ENCODE measurements at regions not wholly inside any gene's neighbourhood (a gene's known extent, or its start where the extent isn't known, plus 50 kb on each side); places are given as distances from the start of the nearest gene placed in this dataset.

DNA sequence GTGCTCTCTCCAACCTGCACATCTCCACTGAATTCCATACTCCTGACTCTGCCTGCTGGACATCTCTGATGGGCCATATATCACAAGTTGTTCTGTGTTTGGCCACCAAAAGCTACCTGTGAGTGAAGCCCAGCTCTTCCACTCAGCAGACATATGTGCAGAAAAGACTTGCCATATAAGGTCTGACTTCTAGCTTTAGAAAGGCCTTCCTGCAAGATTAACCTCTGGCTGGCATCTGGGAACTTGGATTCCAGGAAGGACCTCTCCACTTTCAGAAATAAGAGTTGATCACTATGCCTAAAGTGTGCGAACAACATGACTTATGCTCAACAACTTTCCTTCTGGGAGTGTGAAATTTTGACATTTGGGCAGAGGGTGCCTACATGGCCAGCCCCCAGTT is 113.7 kb downstream of the TNFAIP3 start:
- ATAC-seq: no peak
- Histone ChIP-seq H3K4me3 (no peak overlapping the region), H3K9me3 (no peaks in the 10 kb centered on the region), H3K36me3 (no peaks in the 10 kb centered on the region), H3K27ac (no peak overlapping the region), H3K27me3 (no peaks in the 10 kb centered on the region), H3K4me1 (peaks cover 0 to 4% of the 10 kb centered on the region in 2 donors)
- intact Hi-C loops (cut with DNase I): no loop called here
- no peak for DNase-seq
- TF ChIP-seq, protein P1, sequence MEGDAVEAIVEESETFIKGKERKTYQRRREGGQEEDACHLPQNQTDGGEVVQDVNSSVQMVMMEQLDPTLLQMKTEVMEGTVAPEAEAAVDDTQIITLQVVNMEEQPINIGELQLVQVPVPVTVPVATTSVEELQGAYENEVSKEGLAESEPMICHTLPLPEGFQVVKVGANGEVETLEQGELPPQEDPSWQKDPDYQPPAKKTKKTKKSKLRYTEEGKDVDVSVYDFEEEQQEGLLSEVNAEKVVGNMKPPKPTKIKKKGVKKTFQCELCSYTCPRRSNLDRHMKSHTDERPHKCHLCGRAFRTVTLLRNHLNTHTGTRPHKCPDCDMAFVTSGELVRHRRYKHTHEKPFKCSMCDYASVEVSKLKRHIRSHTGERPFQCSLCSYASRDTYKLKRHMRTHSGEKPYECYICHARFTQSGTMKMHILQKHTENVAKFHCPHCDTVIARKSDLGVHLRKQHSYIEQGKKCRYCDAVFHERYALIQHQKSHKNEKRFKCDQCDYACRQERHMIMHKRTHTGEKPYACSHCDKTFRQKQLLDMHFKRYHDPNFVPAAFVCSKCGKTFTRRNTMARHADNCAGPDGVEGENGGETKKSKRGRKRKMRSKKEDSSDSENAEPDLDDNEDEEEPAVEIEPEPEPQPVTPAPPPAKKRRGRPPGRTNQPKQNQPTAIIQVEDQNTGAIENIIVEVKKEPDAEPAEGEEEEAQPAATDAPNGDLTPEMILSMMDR (IDR thresholded peaks at IDR 0.05): no peak

DNA sequence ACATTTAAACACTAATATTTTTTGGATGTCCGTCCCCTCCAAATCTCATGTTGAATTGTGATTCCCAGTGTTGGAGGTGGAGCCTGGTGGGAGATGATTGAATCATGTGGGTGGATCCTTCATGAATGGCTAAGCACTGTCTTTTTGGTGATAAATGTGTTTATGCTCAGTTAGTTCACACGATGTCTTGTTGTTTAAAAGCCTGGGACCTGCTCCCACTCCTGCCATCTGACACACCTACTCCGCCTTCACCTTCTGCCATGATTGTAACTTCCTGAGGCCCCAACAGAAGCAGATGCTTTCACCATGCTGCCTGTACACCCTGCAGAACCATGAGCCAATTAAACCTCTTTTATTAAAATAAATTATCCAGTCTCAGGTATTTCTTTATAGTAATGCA is 114.7 kb downstream of the TNFAIP3 start:
- Histone ChIP-seq H3K4me3 (no peak overlapping the region), H3K27ac (no peak overlapping the region), H3K27me3 (no peaks in the 10 kb centered on the region), H3K4me1 (no peaks in the 10 kb centered on the region), H3K9me3 (no peaks in the 10 kb centered on the region), H3K36me3 (no peaks in the 10 kb centered on the region)
- ATAC-seq (no peak), DNase-seq (no peak)
- intact Hi-C loops (cut with DNase I): no loop called here
- TF ChIP-seq, protein P1 (IDR thresholded peaks at IDR 0.05): no peak

DNA sequence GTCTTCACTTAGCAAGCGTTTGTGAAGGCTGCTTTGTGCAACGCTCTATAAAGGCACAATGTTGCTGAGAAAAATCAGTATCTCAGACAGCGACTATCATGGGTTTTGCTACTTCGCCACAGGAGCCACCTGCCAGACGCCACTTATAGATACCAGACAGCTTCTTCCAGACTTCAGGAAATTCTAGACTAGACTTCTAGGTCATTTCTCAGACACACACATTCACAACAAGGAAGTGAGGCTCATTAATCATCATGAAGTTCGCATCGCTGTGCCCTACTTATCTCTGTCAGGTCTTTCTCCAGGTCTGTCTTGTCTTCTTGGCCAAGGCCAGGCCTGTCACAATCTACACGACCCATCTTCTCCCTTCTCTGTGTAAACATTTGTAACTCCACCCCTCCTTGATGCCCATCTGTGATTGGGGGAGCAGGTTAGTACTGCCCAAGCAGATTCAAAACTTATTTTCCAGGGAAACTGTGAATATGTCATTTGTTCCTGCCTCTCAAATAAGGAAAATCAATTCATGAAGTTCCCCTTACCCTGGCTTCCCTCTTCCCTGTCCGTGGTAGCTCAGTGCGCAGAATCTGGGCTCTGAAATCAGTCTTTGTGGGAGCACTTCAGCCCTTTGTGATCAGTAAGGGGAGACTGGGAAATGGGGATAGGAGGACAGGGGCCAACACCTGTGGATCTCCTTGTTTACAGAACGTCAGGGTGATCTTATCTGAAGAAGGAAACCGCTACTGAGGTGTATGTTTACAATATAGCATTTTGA is 115.5 kb downstream of the TNFAIP3 start:
- DNase-seq (no peak), ATAC-seq (no peak)
- H3K27ac ChIP-seq: no peak overlapping the region
- no peaks in the 10 kb centered on the region for H3K36me3 ChIP-seq
- TF ChIP-seq, protein P1 (IDR thresholded peaks at IDR 0.05): no peak
- intact Hi-C loops (cut with DNase I): no loop called here
- no peak overlapping the region for H3K4me3 ChIP-seq
- no peaks in the 10 kb centered on the region for H3K9me3 ChIP-seq
- no peaks in the 10 kb centered on the region for H3K27me3 ChIP-seq
- H3K4me1 ChIP-seq: no peaks in the 10 kb centered on the region

DNA sequence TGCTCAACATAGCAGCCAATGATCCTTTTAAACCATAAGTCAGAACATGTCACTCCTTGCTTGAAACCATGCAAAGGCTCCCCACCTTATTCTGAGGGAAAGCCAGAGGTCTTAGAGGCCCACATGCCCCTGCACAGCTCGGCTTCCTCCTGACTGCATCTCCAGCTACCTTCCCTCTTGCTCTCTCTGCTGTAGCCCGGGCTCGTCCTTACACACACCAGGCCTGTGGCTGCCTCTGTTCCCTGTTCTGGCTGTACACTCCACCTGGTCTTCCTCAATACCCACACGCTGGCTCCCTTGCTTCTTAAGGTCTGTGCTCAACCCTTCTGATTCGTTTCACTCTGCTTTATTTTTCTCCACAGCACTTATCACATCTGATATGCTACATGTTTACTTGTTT is 116.2 kb downstream of the TNFAIP3 start:
- H3K9me3 ChIP-seq: no peaks in the 10 kb centered on the region
- H3K27ac ChIP-seq: no peak overlapping the region
- DNase-seq (no peak), ATAC-seq (no peak)
- no peaks in the 10 kb centered on the region for H3K4me1 ChIP-seq
- no peaks in the 10 kb centered on the region for H3K36me3 ChIP-seq
- H3K27me3 ChIP-seq: no peaks in the 10 kb centered on the region
- intact Hi-C loops (cut with DNase I): no loop called here
- TF ChIP-seq, protein P1 (IDR thresholded peaks at IDR 0.05): no peak
- H3K4me3 ChIP-seq: no peak overlapping the region

DNA sequence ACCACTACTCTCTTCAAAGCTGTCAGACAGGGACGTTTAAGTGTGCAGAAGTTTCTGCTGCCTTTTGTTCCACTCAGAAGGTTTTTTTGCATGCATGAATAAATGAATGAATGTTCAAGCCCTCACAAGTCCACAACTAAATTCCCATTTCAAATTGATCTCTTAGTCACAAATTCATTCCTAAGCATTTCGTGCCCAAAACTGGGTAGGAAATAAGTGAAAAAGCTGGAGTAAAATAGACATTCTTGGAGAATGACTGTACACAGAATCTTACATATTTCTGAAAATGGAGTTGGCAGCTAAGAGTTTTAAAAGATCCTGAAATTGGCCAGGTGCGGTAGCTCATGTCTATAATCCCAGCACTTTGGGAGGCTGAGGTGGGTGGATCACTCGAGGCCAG is 117.6 kb downstream of the PERP start:
- DNase-seq: no peak
- Histone ChIP-seq H3K4me3 (no peak overlapping the region), H3K4me1 (no peaks in the 10 kb centered on the region), H3K36me3 (no peaks in the 10 kb centered on the region), H3K27me3 (peaks cover 0 to 3% of the 10 kb centered on the region in 2 donors), H3K9me3 (no peaks in the 10 kb centered on the region), H3K27ac (no peak overlapping the region)
- intact Hi-C loops (cut with DNase I): no loop called here
- ATAC-seq: no peak
- TF ChIP-seq, protein P1 (IDR thresholded peaks at IDR 0.05): no peak

Data from left lung (tissue), 4 donors.